HEK293T (cell line): ENCODE measurements at regions not wholly inside any gene's neighbourhood (a gene's known extent, or its start where the extent isn't known, plus 50 kb on each side); places are given as distances from the start of the nearest gene placed in this dataset.

Experiments
- CTBP1 ChIP-seq: fragments of 450-650 bp; IDR thresholded peaks from 2 replicates; pipeline ENCODE4 v1.6.1; 2016; ENCODE audit warnings: borderline replicate concordance
- FOXM1 ChIP-seq: fragments of 450-650 bp; IDR thresholded peaks from 2 replicates; pipeline ENCODE4 v1.6.1; 2017; ENCODE audit warnings: mild to moderate bottlenecking, borderline replicate concordance
- LEF1 ChIP-seq: fragments of 450-650 bp; IDR thresholded peaks from 2 replicates; pipeline ENCODE4 v1.6.1; 2017; ENCODE audit warnings: mild to moderate bottlenecking, borderline replicate concordance
- NFRKB ChIP-seq: fragments of 450-650 bp; IDR thresholded peaks from 2 replicates; pipeline ENCODE4 v1.6.1; 2016; ENCODE audit warnings: mild to moderate bottlenecking, moderate library complexity
- SP1 ChIP-seq: fragments of 450-650 bp; IDR thresholded peaks from 2 replicates; pipeline ENCODE4 v1.6.1; 2017

GRCh38 chr17:14738652-14738988 is 437.7 kb downstream of the HS3ST3B1 start:
- no peak for TF ChIP-seq NFRKB
- TF ChIP-seq CTBP1: no peak
- no peak for TF ChIP-seq FOXM1
- no peak for TF ChIP-seq SP1
- no peak for TF ChIP-seq LEF1
